Stomach (tissue), 8 donors: ENCODE measurements at regions not wholly inside any gene's neighbourhood (a gene's known extent, or its start where the extent isn't known, plus 50 kb on each side); places are given as distances from the start of the nearest gene placed in this dataset.
A peak's percentile ranks its signal among the peaks of the same experiment; 100 is the strongest.

Source experiments
- DNase-seq, 2 donors: peaks; one replicate each; pipeline versions ENCODE4 v3.0.0 to v3.0.0-alpha.2; 2013 to 2019
- H3K27ac ChIP-seq, 5 donors: fragments of 200-600 bp in 4 of 5; sonication (generic) in 4 of 5; one replicate each; pipeline ENCODE4 v1.5.1; 2013 to 2019; ENCODE audit warnings: mild to moderate bottlenecking in 1 of 5, moderate library complexity in 1 of 5
- H3K27me3 ChIP-seq, 3 donors: fragments of 200-600 bp; sonication (generic); one replicate each; pipeline ENCODE4 v1.5.1; 2017 to 2019; ENCODE audit warnings: mixed run types in 1 of 3
- H3K36me3 ChIP-seq, 4 donors: fragments of 200-600 bp; sonication (generic); 1 replicate in 3 of 4; 2 replicates in 1 of 4; pipeline ENCODE4 v1.5.1; 2016 to 2019
- H3K4me1 ChIP-seq, 4 donors: fragments of 200-600 bp; sonication (generic); one replicate each; pipeline ENCODE4 v1.5.1; 2016 to 2019
- H3K4me3 ChIP-seq, 4 donors: fragments of 200-600 bp; sonication (generic) in 3 of 4; one replicate each; pipeline ENCODE4 v1.5.1; 2016 to 2019; ENCODE audit warnings: mild to moderate bottlenecking in 1 of 4
- H3K9me3 ChIP-seq, 4 donors: fragments of 200-600 bp; sonication (generic); one replicate each; pipeline ENCODE4 v1.5.1; 2016 to 2019
- CTCF ChIP-seq, 7 experiments: fragments of 450-650 bp in 4 of 7; fragments of 200-600 bp in 3 of 7; sonication (generic) in 3 of 7; IDR thresholded peaks; one replicate each; pipeline ENCODE4 v1.5.1; 2016 to 2019; ENCODE audit warnings: antibody characterized with exemption in 7 of 7, control low read depth in 2 of 7, mild to moderate bottlenecking in 1 of 7
- EP300 ChIP-seq: sonication (generic); formaldehyde crosslinking; IDR thresholded peaks from one replicate; pipeline ENCODE4 v1.6.1; 2017; ENCODE audit warnings: antibody characterized with exemption
- POLR2A ChIP-seq, 4 donors: fragments of 450-650 bp; IDR thresholded peaks; one replicate each; pipeline ENCODE4 v1.6.1; 2016; ENCODE audit warnings: antibody characterized with exemption in 4 of 4, control low read depth in 2 of 4, mild to moderate bottlenecking in 1 of 4, moderate library complexity in 1 of 4
- POLR2AphosphoS5 ChIP-seq, 3 donors: sonication (generic); formaldehyde crosslinking; IDR thresholded peaks; one replicate each; pipeline ENCODE4 v1.6.1; 2016; ENCODE audit warnings: antibody characterized with exemption in 3 of 3
- WGBS, 5 donors: extraction: QIAGEN DNeasy Blood & Tissue Kit in 3 of 5; methylation state at CpG; one replicate each; pipeline versions ENCODE4 v1.1.5 to v1.1.7; 2013 to 2018; 5-methylcytosine and 5-hydroxymethylcytosine counted together
- intact Hi-C: fragments of 100-400 bp; cut with DNase I; formaldehyde crosslinking; loops from one replicate; pipeline ENCODE4 v1.15.1; 2023; ENCODE audit warnings: low total_unique reads
- donor health status: healthy with polysubstance abuse.
- donor health status: Bipolar disorder and iron deficiency.
- donor health status: healthy.

DNA sequence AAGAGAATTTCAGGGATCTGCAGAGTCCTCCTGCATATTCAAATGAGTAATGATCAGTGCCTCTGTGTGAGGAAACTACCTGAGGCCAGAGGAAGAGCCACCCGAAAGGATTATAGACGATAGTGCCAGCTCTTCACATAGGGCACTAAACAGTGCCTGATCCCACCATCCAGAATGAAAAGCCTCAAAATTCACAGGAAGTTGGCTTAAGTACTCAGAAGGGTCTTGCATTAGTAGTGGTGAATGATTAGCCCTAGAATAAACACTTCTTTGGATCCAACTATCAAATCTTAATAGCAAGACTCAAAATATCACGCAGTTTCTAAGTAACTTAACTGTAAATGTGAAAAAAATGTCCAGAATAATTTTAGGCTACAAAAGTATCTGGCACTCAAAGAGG lies 324.4 kb downstream of the ZNF674 start:
- Histone ChIP-seq H3K36me3 (no peaks in the 10 kb centered on the region), H3K27ac (no peak overlapping the region), H3K9me3 (no peaks in the 10 kb centered on the region), H3K27me3 (peaks cover 0 to 5% (median 0%) of the 10 kb centered on the region in 3 donors), H3K4me3 (no peak overlapping the region), H3K4me1 (no peaks in the 10 kb centered on the region)
- intact Hi-C loops: no loop called here
- TF ChIP-seq EP300: no peak
- TF ChIP-seq CTCF (IDR thresholded peaks at IDR 0.05): no peak
- no peak for TF ChIP-seq POLR2A (IDR thresholded peaks at IDR 0.05)
- no peak for TF ChIP-seq POLR2AphosphoS5 (IDR thresholded peaks at IDR 0.05)
- DNase-seq: no peak
- WGBS, 5 donors: 58 to 74% (median 61%) methylated on average over 3 of the region's 3 CpGs

DNA sequence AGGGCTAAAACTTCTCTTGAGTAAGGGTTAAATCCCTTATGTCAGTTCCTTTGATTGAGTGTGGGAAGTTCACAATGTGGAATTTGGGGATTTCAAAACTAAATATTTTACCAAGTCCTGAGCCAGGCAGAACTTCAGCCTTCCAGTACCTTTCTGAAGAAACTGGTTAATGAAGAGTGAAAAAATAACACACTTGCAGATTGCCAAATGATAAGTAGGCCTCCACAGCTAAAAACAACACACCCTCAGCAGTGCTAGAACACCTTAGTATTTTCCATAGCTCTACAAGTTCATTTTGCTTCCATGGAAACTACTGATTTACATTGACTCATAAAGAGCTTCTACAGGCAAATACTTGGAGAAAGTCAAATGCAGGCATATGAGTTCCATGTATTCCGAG lies 326.8 kb downstream of the ZNF674 start:
- Histone ChIP-seq H3K27me3 (peaks cover 0 to 5% (median 0%) of the 10 kb centered on the region in 3 donors), H3K27ac (no peak overlapping the region), H3K36me3 (no peaks in the 10 kb centered on the region), H3K4me1 (no peaks in the 10 kb centered on the region), H3K9me3 (no peaks in the 10 kb centered on the region), H3K4me3 (no peak overlapping the region)
- 40 to 70% (median 57%) methylated on average over 1 of the region's 1 CpG for WGBS, 5 donors
- TF ChIP-seq POLR2AphosphoS5 (IDR thresholded peaks at IDR 0.05) (no peak), POLR2A (IDR thresholded peaks at IDR 0.05) (no peak), CTCF (IDR thresholded peaks at IDR 0.05) (no peak), EP300 (no peak)
- intact Hi-C loops: no loop called here
- DNase-seq: peak in 1 of 2 donors; percentile 5

- no peaks in the 10 kb centered on the region for H3K4me1 ChIP-seq
- peaks cover 0 to 5% (median 0%) of the 10 kb centered on the region in 3 donors for H3K27me3 ChIP-seq
- H3K4me3 ChIP-seq: no peak overlapping the region
- intact Hi-C loops: no loop called here
- DNase-seq: no peak
- H3K9me3 ChIP-seq: no peaks in the 10 kb centered on the region
- WGBS, 5 donors: 33 to 72% (median 50%) methylated on average over 2 of the region's 2 CpGs
- TF ChIP-seq POLR2AphosphoS5 (IDR thresholded peaks at IDR 0.05) (no peak), POLR2A (IDR thresholded peaks at IDR 0.05) (no peak), EP300 (no peak), CTCF (IDR thresholded peaks at IDR 0.05) (no peak)
- H3K36me3 ChIP-seq: no peaks in the 10 kb centered on the region
- no peak overlapping the region for H3K27ac ChIP-seq
These were observed 328.8 kb downstream of the ZNF674 start for GRCh38 chrX:46216406-46216805.

- TF ChIP-seq CTCF (IDR thresholded peaks at IDR 0.05) (no peak), EP300 (no peak), POLR2A (IDR thresholded peaks at IDR 0.05) (no peak), POLR2AphosphoS5 (IDR thresholded peaks at IDR 0.05) (no peak)
- no peaks in the 10 kb centered on the region for H3K27me3 ChIP-seq
- intact Hi-C loops: no loop called here
- peaks cover 0 to 9% (median 0%) of the 10 kb centered on the region in 4 donors for H3K4me1 ChIP-seq
- H3K9me3 ChIP-seq: no peaks in the 10 kb centered on the region
- H3K4me3 ChIP-seq: no peak overlapping the region
- H3K27ac ChIP-seq: no peak overlapping the region
- no peak for DNase-seq
- H3K36me3 ChIP-seq: no peaks in the 10 kb centered on the region
- 91 to 96% (median 95%) methylated on average over 4 of the region's 4 CpGs for WGBS, 5 donors
These were observed 334.1 kb downstream of the ZNF674 start for GRCh38 chrX:46211079-46211478.
